HG03060 (cell line): ENCODE measurements at regions not wholly inside any gene's neighbourhood (a gene's known extent, or its start where the extent isn't known, plus 50 kb on each side); places are given as distances from the start of the nearest gene placed in this dataset.

ENCODE experiments used
- ATAC-seq: cut with Tn5 transposase; IDR thresholded peaks from one replicate; pipeline ENCODE4 v1.9.1; 2021; ENCODE audit warnings: low read depth, moderate number of reproducible peaks; ENCODE audit not compliant: unreplicated experiment

GRCh38 chr12:127268706-127269425 lies 998.1 kb upstream of the TMEM132C start:
- no peak for ATAC-seq

DNA sequence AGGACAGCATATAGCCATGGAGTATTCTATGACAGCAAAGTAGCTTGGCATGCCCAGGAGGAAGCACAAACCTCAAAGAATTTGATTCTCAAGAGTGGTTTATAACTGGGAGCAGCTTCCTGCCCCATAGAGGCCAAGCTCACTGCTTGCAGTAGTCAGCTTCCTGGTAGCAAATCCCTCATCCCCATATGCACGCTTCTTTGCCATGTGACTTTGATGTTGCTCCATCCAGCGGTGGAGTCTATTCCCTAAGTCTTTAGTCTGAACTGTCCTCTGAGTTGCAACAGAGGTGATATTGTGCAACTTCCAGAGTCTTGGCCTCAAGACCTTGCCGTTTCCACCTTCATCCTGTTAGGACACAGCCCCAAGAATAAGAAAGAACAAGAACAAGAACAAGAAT lies 996.8 kb upstream of the TMEM132C start:
- no peak for ATAC-seq

- no peak for ATAC-seq
Observed at GRCh38 chr12:127271776-127272175, 995.2 kb upstream of the TMEM132C start.

GRCh38 chr12:127272864-127273263 lies 994.1 kb upstream of the TMEM132C start:
- no peak for ATAC-seq

- ATAC-seq = no peak
Observed at GRCh38 chr12:127273626-127274025, 993.3 kb upstream of the TMEM132C start.

GRCh38 chr12:127275416-127275815 lies 991.6 kb upstream of the TMEM132C start:
- no peak for ATAC-seq

- no peak for ATAC-seq
Observed at GRCh38 chr12:127277882-127278281, 989.1 kb upstream of the TMEM132C start.

GRCh38 chr12:127278351-127278750 lies 988.6 kb upstream of the TMEM132C start:
- no peak for ATAC-seq

GRCh38 chr12:127280393-127281275 lies 986.3 kb upstream of the TMEM132C start:
- ATAC-seq = no peak

GRCh38 chr12:127282786-127283565 lies 984.0 kb upstream of the TMEM132C start:
- ATAC-seq = no peak

- ATAC-seq = no peak
Observed at GRCh38 chr12:127284021-127284420, 982.9 kb upstream of the TMEM132C start.

DNA sequence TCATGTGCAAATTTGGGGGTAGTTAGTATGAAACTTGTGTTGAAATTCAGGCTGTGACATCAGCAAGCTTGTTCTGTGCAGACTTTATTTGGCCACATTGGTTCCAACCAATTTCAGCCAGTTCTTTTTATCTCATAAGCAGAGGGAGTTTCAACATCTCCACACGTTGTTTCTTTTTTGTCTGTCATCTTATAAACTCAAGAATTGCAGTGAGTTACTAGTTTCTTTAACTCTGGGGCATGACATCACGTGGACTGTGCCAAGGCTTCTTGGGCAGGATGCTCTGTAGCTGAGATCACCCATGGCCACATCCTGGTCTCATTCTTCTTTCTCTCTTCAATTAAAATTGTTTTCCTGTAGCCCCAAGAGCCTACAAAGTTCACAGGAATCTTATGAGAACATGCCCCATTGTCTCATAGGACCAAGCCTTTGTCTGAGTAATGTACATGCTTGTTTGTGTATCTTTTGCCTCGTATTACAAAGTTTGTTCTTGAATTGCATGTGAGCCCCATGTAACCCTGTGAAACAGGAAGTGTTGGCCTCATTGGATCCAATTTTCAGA lies 982.0 kb upstream of the TMEM132C start:
- ATAC-seq = no peak

- ATAC-seq = no peak
Observed at GRCh38 chr12:127286281-127286680, 980.7 kb upstream of the TMEM132C start.

- no peak for ATAC-seq
Observed at GRCh38 chr12:127287256-127287655, 979.7 kb upstream of the TMEM132C start.

DNA sequence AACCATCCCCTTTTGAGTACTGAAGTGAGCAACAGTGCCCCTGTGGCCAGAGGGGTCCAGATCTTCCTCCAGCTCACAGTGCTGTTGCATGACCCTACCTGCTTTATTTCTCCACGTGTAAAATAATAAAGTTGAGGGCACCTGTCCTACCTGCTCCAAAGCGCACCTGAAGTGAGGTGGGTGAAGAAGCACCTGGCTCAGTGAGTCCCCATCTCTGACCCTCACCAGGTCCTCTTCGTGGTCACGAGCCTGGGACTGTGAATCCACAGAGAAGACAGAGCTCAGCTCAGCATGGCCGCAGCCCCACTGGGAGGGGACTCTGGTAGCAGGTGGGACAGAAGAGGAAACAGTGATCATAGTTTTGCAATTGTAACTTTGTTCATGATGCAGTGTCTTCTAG lies 976.7 kb upstream of the TMEM132C start:
- ATAC-seq = no peak

DNA sequence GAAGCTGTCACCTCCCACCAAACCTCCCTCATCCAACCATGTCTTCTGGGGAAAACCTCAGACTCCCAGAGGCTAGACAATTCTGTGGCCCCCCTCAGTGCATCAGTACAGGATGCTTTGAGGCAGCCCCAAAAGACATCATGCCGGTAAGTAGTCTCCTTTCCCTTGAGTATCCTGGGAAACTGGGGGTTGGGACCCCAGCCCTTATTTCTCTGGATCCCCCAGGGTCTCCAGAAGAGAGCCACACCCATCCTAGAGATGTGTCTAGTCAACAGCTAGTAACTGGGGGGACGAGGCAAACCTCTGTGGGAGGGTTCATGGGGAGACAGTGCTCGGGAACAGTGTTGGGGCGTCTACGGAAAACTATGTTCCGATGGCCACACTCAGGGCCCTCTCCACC lies 974.2 kb upstream of the TMEM132C start:
- no peak for ATAC-seq

DNA sequence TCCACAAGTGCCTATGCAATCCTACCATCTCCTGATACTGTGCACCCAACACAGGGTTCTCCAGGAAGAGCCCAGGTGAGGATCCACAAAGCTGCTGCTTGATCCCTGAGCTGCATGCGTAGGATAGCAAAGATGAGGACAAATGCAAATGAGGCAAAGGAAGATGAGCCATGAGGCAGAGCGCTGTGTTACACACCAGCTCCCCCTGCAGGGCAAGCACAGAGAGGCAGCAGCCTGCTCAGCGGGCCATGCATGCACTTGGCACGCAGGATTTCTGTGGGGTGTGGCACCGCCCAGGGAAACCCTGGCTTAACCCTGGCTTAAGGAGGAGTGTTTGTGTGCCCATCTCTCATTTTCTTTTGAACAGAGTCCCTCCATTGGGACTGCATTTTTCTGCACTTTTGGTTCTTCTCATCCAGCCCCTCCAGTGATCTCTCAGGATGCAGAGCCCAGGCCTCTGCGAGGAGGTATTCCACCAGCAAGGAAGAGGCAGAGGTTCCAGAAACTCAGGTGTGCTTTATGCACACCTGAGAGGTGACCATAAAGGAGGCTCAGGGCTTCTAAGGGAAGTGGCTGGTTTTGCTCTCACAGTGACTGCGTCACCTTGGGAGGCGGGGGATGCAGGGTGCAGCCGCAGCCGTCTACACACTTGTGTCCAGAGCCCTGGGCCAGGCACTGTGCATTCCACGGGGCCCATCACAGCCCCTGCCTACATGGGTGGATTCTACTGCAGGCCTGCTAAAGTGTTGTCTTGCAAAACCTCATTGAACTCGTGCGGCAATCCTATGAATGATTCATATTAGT lies 973.3 kb upstream of the TMEM132C start:
- no peak for ATAC-seq

DNA sequence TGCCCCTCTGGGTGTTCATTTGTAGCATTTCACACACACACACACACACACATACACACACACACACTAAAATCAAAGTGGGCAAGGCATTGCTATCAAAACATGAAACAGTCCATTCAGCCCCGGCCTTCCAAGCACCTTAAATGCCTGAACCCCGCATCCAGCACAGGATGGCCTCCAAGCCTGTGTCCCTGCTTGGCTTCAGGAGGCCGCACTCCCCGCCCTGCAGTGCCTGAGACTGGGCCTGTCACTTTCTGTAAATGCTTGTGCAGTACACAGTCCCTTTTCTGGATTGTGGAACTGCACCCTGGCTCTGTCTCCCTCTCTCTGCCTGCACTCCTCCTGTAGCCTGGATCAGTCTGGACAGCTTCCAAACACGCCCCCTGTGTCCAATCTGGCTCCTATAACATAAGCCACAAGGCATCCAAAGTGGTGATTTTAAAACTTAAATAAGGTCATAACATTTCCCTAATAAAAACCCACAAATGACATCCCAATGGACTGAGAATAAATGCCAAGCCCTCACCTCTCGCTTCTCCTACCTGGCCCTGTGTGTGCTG lies 972.2 kb upstream of the TMEM132C start:
- no peak for ATAC-seq

- no peak for ATAC-seq
Observed at GRCh38 chr12:127295630-127296029, 971.3 kb upstream of the TMEM132C start.

DNA sequence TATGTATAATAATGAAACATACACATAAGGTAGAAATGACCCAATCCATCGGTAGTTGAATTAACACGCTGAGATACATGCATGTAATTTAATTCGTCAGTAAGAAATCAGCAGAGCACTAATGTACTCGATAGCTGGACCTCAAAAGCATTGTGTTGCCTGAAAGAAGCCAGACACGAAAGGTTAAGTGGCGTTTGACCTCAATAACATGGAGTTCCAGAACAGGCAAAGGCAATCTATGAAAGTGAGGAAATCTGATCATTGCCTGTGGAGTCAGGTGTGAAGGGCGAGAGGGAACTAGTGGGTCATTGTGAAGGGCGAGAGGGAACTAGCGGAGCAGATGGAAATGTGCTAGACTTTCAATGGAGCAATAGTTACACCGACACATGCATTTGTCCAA lies 970.4 kb upstream of the TMEM132C start:
- ATAC-seq = no peak
